ENCODE measurements at regions not wholly inside any gene's neighbourhood (a gene's known extent, or its start where the extent isn't known, plus 50 kb on each side); places are given as distances from the start of the nearest gene placed in this dataset.

- DNase-seq = no peak
These were observed 93.1 kb upstream of the VSTM2B start for GRCh38 chr19:29432677-29433076.

GRCh38 chr19:29436591-29437103 lies 89.1 kb upstream of the VSTM2B start:
- no peak for DNase-seq

GRCh38 chr19:29439021-29439420 lies 86.8 kb upstream of the VSTM2B start:
- DNase-seq = no peak

- DNase-seq = no peak
These were observed 85.9 kb upstream of the VSTM2B start for GRCh38 chr19:29439688-29440550.

GRCh38 chr19:29442094-29442493 lies 83.7 kb upstream of the VSTM2B start:
- no peak for DNase-seq

- no peak for DNase-seq
These were observed 82.9 kb upstream of the VSTM2B start for GRCh38 chr19:29442910-29443309.

- DNase-seq = no peak
These were observed 80.5 kb upstream of the VSTM2B start for GRCh38 chr19:29445246-29445645.

GRCh38 chr19:29446361-29446760 lies 79.4 kb upstream of the VSTM2B start:
- DNase-seq = no peak

- DNase-seq = no peak
These were observed 77.7 kb upstream of the VSTM2B start for GRCh38 chr19:29448046-29448445.

GRCh38 chr19:29449371-29449770 lies 76.4 kb upstream of the VSTM2B start:
- no peak for DNase-seq

- no peak for DNase-seq
These were observed 75.5 kb upstream of the VSTM2B start for GRCh38 chr19:29450306-29450705.

GRCh38 chr19:29450812-29451211 lies 75.0 kb upstream of the VSTM2B start:
- DNase-seq = no peak

GRCh38 chr19:29454109-29454508 lies 71.7 kb upstream of the VSTM2B start:
- DNase-seq = no peak

GRCh38 chr19:29457413-29457812 lies 68.4 kb upstream of the VSTM2B start:
- no peak for DNase-seq

- peak; percentile 26 for DNase-seq
These were observed 57.9 kb upstream of the VSTM2B start for GRCh38 chr19:29467824-29468401.

GRCh38 chr19:29475469-29475868 lies 50.3 kb upstream of the VSTM2B start:
- no peak for DNase-seq

Measured in NCI-H1436 treated with DMSO at 0.1 percent for 48 hours (cell line).